ENCODE measurements at regions not wholly inside any gene's neighbourhood (a gene's known extent, or its start where the extent isn't known, plus 50 kb on each side); places are given as distances from the start of the nearest gene placed in this dataset.

DNA sequence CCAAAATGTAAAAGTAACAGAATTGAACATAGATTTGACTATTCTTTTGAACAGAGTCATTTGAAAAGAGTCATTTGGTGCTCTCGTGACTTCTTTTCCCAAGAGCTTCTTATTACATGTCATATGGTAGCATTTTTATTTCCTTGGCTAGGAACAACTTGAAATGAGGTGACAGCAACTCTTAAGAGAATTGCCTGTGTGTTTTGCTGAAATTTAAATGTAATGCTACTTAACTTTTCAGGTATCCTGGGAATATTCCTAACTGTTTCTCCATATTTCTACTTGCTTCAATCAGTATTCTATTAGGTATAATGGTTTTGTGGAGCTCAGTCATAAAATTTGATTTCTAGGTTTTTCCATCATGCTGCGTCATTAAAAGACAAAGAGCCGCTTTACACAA, 700.7 kb downstream of the LUZP2 start (continued):
- TF ChIP-seq CREB1 (CRISPR knock-in tag; IDR thresholded peaks at IDR 0.05) (no peak), JUN (CRISPR knock-in tag; IDR thresholded peaks at IDR 0.05) (no peak), ZNF423 (CRISPR knock-in tag; IDR thresholded peaks at IDR 0.05) (no peak), GABPB1 (CRISPR knock-in tag; IDR thresholded peaks at IDR 0.05) (no peak), PRRX2 (CRISPR knock-in tag; IDR thresholded peaks at IDR 0.05) (no peak), ZNF232 (CRISPR knock-in tag; IDR thresholded peaks at IDR 0.05) (no peak), ZNF416 (CRISPR knock-in tag; IDR thresholded peaks at IDR 0.05) (no peak), ZNF121 (CRISPR knock-in tag; IDR thresholded peaks at IDR 0.05) (no peak), CBFB (CRISPR knock-in tag; IDR thresholded peaks at IDR 0.05; ENCODE audit: low read depth) (no peak)
- TF ChIP-seq, protein P1, sequence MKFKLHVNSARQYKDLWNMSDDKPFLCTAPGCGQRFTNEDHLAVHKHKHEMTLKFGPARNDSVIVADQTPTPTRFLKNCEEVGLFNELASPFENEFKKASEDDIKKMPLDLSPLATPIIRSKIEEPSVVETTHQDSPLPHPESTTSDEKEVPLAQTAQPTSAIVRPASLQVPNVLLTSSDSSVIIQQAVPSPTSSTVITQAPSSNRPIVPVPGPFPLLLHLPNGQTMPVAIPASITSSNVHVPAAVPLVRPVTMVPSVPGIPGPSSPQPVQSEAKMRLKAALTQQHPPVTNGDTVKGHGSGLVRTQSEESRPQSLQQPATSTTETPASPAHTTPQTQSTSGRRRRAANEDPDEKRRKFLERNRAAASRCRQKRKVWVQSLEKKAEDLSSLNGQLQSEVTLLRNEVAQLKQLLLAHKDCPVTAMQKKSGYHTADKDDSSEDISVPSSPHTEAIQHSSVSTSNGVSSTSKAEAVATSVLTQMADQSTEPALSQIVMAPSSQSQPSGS (CRISPR knock-in tag; IDR thresholded peaks at IDR 0.05; ENCODE audit: borderline replicate concordance, low read depth), result no peak
- TF ChIP-seq, protein P2, sequence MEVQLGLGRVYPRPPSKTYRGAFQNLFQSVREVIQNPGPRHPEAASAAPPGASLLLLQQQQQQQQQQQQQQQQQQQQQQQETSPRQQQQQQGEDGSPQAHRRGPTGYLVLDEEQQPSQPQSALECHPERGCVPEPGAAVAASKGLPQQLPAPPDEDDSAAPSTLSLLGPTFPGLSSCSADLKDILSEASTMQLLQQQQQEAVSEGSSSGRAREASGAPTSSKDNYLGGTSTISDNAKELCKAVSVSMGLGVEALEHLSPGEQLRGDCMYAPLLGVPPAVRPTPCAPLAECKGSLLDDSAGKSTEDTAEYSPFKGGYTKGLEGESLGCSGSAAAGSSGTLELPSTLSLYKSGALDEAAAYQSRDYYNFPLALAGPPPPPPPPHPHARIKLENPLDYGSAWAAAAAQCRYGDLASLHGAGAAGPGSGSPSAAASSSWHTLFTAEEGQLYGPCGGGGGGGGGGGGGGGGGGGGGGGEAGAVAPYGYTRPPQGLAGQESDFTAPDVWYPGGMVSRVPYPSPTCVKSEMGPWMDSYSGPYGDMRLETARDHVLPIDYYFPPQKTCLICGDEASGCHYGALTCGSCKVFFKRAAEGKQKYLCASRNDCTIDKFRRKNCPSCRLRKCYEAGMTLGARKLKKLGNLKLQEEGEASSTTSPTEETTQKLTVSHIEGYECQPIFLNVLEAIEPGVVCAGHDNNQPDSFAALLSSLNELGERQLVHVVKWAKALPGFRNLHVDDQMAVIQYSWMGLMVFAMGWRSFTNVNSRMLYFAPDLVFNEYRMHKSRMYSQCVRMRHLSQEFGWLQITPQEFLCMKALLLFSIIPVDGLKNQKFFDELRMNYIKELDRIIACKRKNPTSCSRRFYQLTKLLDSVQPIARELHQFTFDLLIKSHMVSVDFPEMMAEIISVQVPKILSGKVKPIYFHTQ (CRISPR knock-in tag; IDR thresholded peaks at IDR 0.05), result no peak
- TF ChIP-seq, protein P3, sequence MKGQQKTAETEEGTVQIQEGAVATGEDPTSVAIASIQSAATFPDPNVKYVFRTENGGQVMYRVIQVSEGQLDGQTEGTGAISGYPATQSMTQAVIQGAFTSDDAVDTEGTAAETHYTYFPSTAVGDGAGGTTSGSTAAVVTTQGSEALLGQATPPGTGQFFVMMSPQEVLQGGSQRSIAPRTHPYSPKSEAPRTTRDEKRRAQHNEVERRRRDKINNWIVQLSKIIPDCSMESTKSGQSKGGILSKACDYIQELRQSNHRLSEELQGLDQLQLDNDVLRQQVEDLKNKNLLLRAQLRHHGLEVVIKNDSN (CRISPR knock-in tag; IDR thresholded peaks at IDR 0.05), result no peak

DNA sequence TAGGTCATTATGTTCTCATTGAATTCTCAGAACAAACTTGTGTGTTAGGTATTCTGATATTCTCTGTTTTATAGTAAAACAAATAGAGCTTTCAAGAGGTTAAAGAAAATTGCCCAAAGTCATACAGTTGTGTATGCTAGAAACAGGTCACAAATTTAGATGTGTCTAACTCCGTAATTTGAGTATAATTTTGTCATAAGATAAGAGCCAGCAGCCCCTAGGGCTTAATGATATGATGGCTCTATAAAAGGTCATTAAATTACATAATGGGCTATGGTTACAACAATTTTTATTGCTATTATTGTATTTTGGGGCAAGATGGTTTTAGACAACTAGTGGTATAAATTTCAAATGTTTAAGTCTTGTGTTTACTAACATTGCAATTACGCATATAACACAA, 701.9 kb downstream of the LUZP2 start:
- Mint-ChIP-seq H3K27me3 (ENCODE audit: low read depth) (no peaks in the 10 kb centered on the region), H3K4me3 (no peak overlapping the region), H3K4me1 (peaks cover 15% of the 10 kb centered on the region), H3K36me3 (no peaks in the 10 kb centered on the region), H3K9me3 (no peaks in the 10 kb centered on the region), H3K27ac (no peak overlapping the region)
- ATAC-seq, result no peak
- TF ChIP-seq, protein P3 (CRISPR knock-in tag; IDR thresholded peaks at IDR 0.05), result no peak
- TF ChIP-seq, protein P4, sequence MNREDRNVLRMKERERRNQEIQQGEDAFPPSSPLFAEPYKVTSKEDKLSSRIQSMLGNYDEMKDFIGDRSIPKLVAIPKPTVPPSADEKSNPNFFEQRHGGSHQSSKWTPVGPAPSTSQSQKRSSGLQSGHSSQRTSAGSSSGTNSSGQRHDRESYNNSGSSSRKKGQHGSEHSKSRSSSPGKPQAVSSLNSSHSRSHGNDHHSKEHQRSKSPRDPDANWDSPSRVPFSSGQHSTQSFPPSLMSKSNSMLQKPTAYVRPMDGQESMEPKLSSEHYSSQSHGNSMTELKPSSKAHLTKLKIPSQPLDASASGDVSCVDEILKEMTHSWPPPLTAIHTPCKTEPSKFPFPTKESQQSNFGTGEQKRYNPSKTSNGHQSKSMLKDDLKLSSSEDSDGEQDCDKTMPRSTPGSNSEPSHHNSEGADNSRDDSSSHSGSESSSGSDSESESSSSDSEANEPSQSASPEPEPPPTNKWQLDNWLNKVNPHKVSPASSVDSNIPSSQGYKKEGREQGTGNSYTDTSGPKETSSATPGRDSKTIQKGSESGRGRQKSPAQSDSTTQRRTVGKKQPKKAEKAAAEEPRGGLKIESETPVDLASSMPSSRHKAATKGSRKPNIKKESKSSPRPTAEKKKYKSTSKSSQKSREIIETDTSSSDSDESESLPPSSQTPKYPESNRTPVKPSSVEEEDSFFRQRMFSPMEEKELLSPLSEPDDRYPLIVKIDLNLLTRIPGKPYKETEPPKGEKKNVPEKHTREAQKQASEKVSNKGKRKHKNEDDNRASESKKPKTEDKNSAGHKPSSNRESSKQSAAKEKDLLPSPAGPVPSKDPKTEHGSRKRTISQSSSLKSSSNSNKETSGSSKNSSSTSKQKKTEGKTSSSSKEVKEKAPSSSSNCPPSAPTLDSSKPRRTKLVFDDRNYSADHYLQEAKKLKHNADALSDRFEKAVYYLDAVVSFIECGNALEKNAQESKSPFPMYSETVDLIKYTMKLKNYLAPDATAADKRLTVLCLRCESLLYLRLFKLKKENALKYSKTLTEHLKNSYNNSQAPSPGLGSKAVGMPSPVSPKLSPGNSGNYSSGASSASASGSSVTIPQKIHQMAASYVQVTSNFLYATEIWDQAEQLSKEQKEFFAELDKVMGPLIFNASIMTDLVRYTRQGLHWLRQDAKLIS (CRISPR knock-in tag; IDR thresholded peaks at IDR 0.05; ENCODE audit: borderline replicate concordance), result no peak
- TF ChIP-seq CREM (CRISPR knock-in tag; IDR thresholded peaks at IDR 0.05) (no peak), MXD4 (CRISPR knock-in tag; IDR thresholded peaks at IDR 0.05; ENCODE audit: borderline replicate concordance) (no peak), ZNF232 (CRISPR knock-in tag; IDR thresholded peaks at IDR 0.05) (no peak), RORB (CRISPR knock-in tag; IDR thresholded peaks at IDR 0.05) (no peak), MYBL2 (CRISPR knock-in tag; IDR thresholded peaks at IDR 0.05) (no peak), GTF2I (CRISPR knock-in tag; conservative IDR thresholded peaks at IDR 0.05) (no peak)
- TF ChIP-seq, protein P5, sequence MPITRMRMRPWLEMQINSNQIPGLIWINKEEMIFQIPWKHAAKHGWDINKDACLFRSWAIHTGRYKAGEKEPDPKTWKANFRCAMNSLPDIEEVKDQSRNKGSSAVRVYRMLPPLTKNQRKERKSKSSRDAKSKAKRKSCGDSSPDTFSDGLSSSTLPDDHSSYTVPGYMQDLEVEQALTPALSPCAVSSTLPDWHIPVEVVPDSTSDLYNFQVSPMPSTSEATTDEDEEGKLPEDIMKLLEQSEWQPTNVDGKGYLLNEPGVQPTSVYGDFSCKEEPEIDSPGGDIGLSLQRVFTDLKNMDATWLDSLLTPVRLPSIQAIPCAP (CRISPR knock-in tag; IDR thresholded peaks at IDR 0.05), result no peak
- TF ChIP-seq, protein P6, sequence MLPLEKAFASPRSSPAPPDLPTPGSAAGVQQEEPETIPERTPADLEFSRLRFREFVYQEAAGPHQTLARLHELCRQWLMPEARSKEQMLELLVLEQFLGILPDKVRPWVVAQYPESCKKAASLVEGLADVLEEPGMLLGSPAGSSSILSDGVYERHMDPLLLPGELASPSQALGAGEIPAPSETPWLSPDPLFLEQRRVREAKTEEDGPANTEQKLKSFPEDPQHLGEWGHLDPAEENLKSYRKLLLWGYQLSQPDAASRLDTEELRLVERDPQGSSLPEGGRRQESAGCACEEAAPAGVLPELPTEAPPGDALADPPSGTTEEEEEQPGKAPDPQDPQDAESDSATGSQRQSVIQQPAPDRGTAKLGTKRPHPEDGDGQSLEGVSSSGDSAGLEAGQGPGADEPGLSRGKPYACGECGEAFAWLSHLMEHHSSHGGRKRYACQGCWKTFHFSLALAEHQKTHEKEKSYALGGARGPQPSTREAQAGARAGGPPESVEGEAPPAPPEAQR (CRISPR knock-in tag; IDR thresholded peaks at IDR 0.05), result no peak
- TF ChIP-seq, protein P2 (CRISPR knock-in tag; IDR thresholded peaks at IDR 0.05), result no peak
- TF ChIP-seq, protein P7, sequence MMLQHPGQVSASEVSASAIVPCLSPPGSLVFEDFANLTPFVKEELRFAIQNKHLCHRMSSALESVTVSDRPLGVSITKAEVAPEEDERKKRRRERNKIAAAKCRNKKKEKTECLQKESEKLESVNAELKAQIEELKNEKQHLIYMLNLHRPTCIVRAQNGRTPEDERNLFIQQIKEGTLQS (CRISPR knock-in tag; conservative IDR thresholded peaks at IDR 0.05), result no peak
- TF ChIP-seq, protein P8, sequence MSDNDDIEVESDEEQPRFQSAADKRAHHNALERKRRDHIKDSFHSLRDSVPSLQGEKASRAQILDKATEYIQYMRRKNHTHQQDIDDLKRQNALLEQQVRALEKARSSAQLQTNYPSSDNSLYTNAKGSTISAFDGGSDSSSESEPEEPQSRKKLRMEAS (CRISPR knock-in tag; IDR thresholded peaks at IDR 0.05), result no peak
- no peak for DNase-seq (ENCODE audit: low spot score)
- CTCF ChIA-PET, result no interaction called here
- POLR2A ChIA-PET, result no interaction called here
